Stimulated activated naive B cell treated with anti-CD40 and anti-IgM and Interleukin-4, amounts not matched to agents 10 μg/mL and 1 μg/mL and 100 μg/mL, for 72 hours (primary cell): ENCODE measurements at regions not wholly inside any gene's neighbourhood (a gene's known extent, or its start where the extent isn't known, plus 50 kb on each side); places are given as distances from the start of the nearest gene placed in this dataset.

ENCODE experiments used
- ATAC-seq, 2 donors: fragments of 150-1000 bp; cut with Tn5 transposase; replicated peaks; 2 replicates each; pipeline ENCODE4 v1.10.0; 2021; ENCODE audit warnings: moderate library complexity in 1 of 2
- DNase-seq: peaks from one replicate; pipeline ENCODE4 v3.0.0; 2021
- H3K27ac Mint-ChIP-seq: one replicate; pipeline ENCODE4 v1.8.0; 2022; ENCODE audit warnings: mild to moderate bottlenecking, mixed read lengths
- H3K27me3 Mint-ChIP-seq, 2 donors: one replicate each; pipeline ENCODE4 v1.8.0; 2022; ENCODE audit warnings: mixed read lengths in 2 of 2
- H3K36me3 Mint-ChIP-seq, 2 donors: one replicate each; pipeline ENCODE4 v1.8.0; 2022; ENCODE audit warnings: mixed read lengths in 2 of 2, mild to moderate bottlenecking in 1 of 2
- H3K4me1 Mint-ChIP-seq, 2 donors: one replicate each; pipeline ENCODE4 v1.8.0; 2022; ENCODE audit warnings: mixed read lengths in 2 of 2, mild to moderate bottlenecking in 1 of 2
- H3K4me3 Mint-ChIP-seq, 2 donors: one replicate each; pipeline ENCODE4 v1.8.0; 2022; ENCODE audit warnings: mild to moderate bottlenecking in 2 of 2, mixed read lengths in 2 of 2, moderate library complexity in 1 of 2
- H3K9me3 Mint-ChIP-seq, 2 donors: one replicate each; pipeline ENCODE4 v1.8.0; 2022; ENCODE audit warnings: mixed read lengths in 2 of 2, mild to moderate bottlenecking in 1 of 2

- Mint-ChIP-seq H3K9me3 (peaks cover 0 to 1% of the 10 kb centered on the region in 2 donors), H3K4me3 (no peak overlapping the region), H3K27ac (no peak overlapping the region), H3K36me3 (no peaks in the 10 kb centered on the region), H3K27me3 (peaks cover 23 to 28% of the 10 kb centered on the region in 2 donors), H3K4me1 (peaks cover 5 to 8% of the 10 kb centered on the region in 2 donors)
- ATAC-seq, result peak in 1 of 2 donors; percentile 5
- DNase-seq, result no peak
Measured at GRCh38 chr2:240204431-240205276, 64.2 kb upstream of the OTOS start.

GRCh38 chr2:240205348-240205747 is 64.9 kb upstream of the OTOS start:
- ATAC-seq, result peak; percentile 91 to 98

GRCh38 chr2:240205772-240206171 is 65.3 kb upstream of the OTOS start:
- DNase-seq, result no peak
- Mint-ChIP-seq H3K27ac (no peak overlapping the region), H3K9me3 (peaks cover 0 to 1% of the 10 kb centered on the region in 2 donors), H3K4me1 (peaks cover 5 to 8% of the 10 kb centered on the region in 2 donors), H3K27me3 (peaks cover 20 to 27% of the 10 kb centered on the region in 2 donors), H3K4me3 (no peak overlapping the region), H3K36me3 (no peaks in the 10 kb centered on the region)
- no peak for ATAC-seq

More at GRCh38 chr2:240205348-240205747, 64.9 kb upstream of the OTOS start:
- Mint-ChIP-seq H3K9me3 (peaks cover 0 to 1% of the 10 kb centered on the region in 2 donors), H3K36me3 (no peaks in the 10 kb centered on the region), H3K27me3 (peaks cover 20 to 28% of the 10 kb centered on the region in 2 donors), H3K4me3 (no peak overlapping the region), H3K27ac (no peak overlapping the region), H3K4me1 (peaks cover 5 to 8% of the 10 kb centered on the region in 2 donors)
- peak; percentile 49 for DNase-seq

- Mint-ChIP-seq H3K4me1 (peaks cover 5 to 8% of the 10 kb centered on the region in 2 donors), H3K9me3 (peaks cover 0 to 1% of the 10 kb centered on the region in 2 donors), H3K4me3 (no peak overlapping the region), H3K27ac (no peak overlapping the region), H3K27me3 (peaks cover 19 to 20% of the 10 kb centered on the region in 2 donors), H3K36me3 (no peaks in the 10 kb centered on the region)
- no peak for DNase-seq
- ATAC-seq, result no peak
Measured at GRCh38 chr2:240206630-240207029, 66.2 kb upstream of the OTOS start.

GRCh38 chr2:240207661-240208060 is 67.2 kb upstream of the OTOS start:
- H3K36me3 Mint-ChIP-seq, result no peaks in the 10 kb centered on the region
- H3K27ac Mint-ChIP-seq, result peak overlapping the region; percentile 25
- DNase-seq (no peak), ATAC-seq (no peak)
- peaks cover 19 to 20% of the 10 kb centered on the region in 2 donors for H3K27me3 Mint-ChIP-seq
- no peak overlapping the region for H3K4me3 Mint-ChIP-seq
- H3K9me3 Mint-ChIP-seq, result peaks cover 0 to 1% of the 10 kb centered on the region in 2 donors
- H3K4me1 Mint-ChIP-seq, result peaks cover 5 to 8% of the 10 kb centered on the region in 2 donors

GRCh38 chr2:240208096-240208495 is 67.6 kb upstream of the OTOS start:
- peaks cover 0 to 1% of the 10 kb centered on the region in 2 donors for H3K9me3 Mint-ChIP-seq
- no peak for DNase-seq
- ATAC-seq, result no peak
- no peak overlapping the region for H3K4me3 Mint-ChIP-seq
- no peak overlapping the region for H3K27ac Mint-ChIP-seq
- H3K4me1 Mint-ChIP-seq, result peaks cover 5 to 8% of the 10 kb centered on the region in 2 donors
- no peaks in the 10 kb centered on the region for H3K36me3 Mint-ChIP-seq
- peaks cover 15% of the 10 kb centered on the region in 2 donors for H3K27me3 Mint-ChIP-seq

- DNase-seq (no peak), ATAC-seq (no peak)
- H3K4me1 Mint-ChIP-seq, result peaks cover 5 to 8% of the 10 kb centered on the region in 2 donors
- H3K27ac Mint-ChIP-seq, result no peak overlapping the region
- H3K9me3 Mint-ChIP-seq, result peaks cover 0 to 1% of the 10 kb centered on the region in 2 donors
- no peaks in the 10 kb centered on the region for H3K36me3 Mint-ChIP-seq
- H3K27me3 Mint-ChIP-seq, result peaks cover 9 to 12% of the 10 kb centered on the region in 2 donors
- H3K4me3 Mint-ChIP-seq, result no peak overlapping the region
Measured at GRCh38 chr2:240208631-240209211, 68.3 kb upstream of the OTOS start.

- DNase-seq, result no peak
- H3K9me3 Mint-ChIP-seq, result peaks cover 0 to 1% of the 10 kb centered on the region in 2 donors
Measured at GRCh38 chr2:240209493-240209892, 69.0 kb upstream of the OTOS start.

GRCh38 chr2:240210198-240210965 is 69.9 kb upstream of the OTOS start:
- no peak overlapping the region for H3K27ac Mint-ChIP-seq
- H3K4me1 Mint-ChIP-seq, result peaks cover 0 to 2% of the 10 kb centered on the region in 2 donors
- ATAC-seq (no peak), DNase-seq (no peak)
- H3K36me3 Mint-ChIP-seq, result no peaks in the 10 kb centered on the region
- no peak overlapping the region for H3K4me3 Mint-ChIP-seq
- peaks cover 0 to 1% of the 10 kb centered on the region in 2 donors for H3K9me3 Mint-ChIP-seq
- H3K27me3 Mint-ChIP-seq, result no peaks in the 10 kb centered on the region

More at GRCh38 chr2:240209493-240209892, 69.0 kb upstream of the OTOS start:
- Mint-ChIP-seq H3K4me1 (peaks cover 5 to 8% of the 10 kb centered on the region in 2 donors), H3K36me3 (no peaks in the 10 kb centered on the region), H3K4me3 (no peak overlapping the region), H3K27me3 (peaks cover 6 to 7% of the 10 kb centered on the region in 2 donors), H3K27ac (no peak overlapping the region)
- no peak for ATAC-seq

- no peak for ATAC-seq
- Mint-ChIP-seq H3K9me3 (peaks cover 0 to 1% of the 10 kb centered on the region in 2 donors), H3K27me3 (no peaks in the 10 kb centered on the region), H3K4me1 (no peaks in the 10 kb centered on the region), H3K27ac (no peak overlapping the region), H3K36me3 (no peaks in the 10 kb centered on the region), H3K4me3 (no peak overlapping the region)
- no peak for DNase-seq
Measured at GRCh38 chr2:240211096-240211495, 70.6 kb upstream of the OTOS start.

- no peak overlapping the region for H3K4me3 Mint-ChIP-seq
- no peak for DNase-seq
- no peaks in the 10 kb centered on the region for H3K36me3 Mint-ChIP-seq
- H3K27me3 Mint-ChIP-seq, result no peaks in the 10 kb centered on the region
- no peak for ATAC-seq
- no peak overlapping the region for H3K27ac Mint-ChIP-seq
- no peaks in the 10 kb centered on the region for H3K9me3 Mint-ChIP-seq
- no peaks in the 10 kb centered on the region for H3K4me1 Mint-ChIP-seq
Measured at GRCh38 chr2:240211598-240212424, 71.4 kb upstream of the OTOS start.

GRCh38 chr2:240212425-240213225 is 72.2 kb upstream of the OTOS start:
- H3K4me1 Mint-ChIP-seq, result no peaks in the 10 kb centered on the region
- no peak for ATAC-seq
- H3K4me3 Mint-ChIP-seq, result no peak overlapping the region
- H3K9me3 Mint-ChIP-seq, result no peaks in the 10 kb centered on the region
- H3K27me3 Mint-ChIP-seq, result no peaks in the 10 kb centered on the region
- DNase-seq, result no peak
- no peaks in the 10 kb centered on the region for H3K36me3 Mint-ChIP-seq
- no peak overlapping the region for H3K27ac Mint-ChIP-seq

- DNase-seq, result no peak
Measured at GRCh38 chr2:240213226-240213475, 72.7 kb upstream of the OTOS start.

More at GRCh38 chr2:240213226-240213475, 72.7 kb upstream of the OTOS start:
- no peaks in the 10 kb centered on the region for H3K27me3 Mint-ChIP-seq
- no peaks in the 10 kb centered on the region for H3K4me1 Mint-ChIP-seq
- H3K4me3 Mint-ChIP-seq, result no peak overlapping the region
- H3K9me3 Mint-ChIP-seq, result no peaks in the 10 kb centered on the region
- no peak for ATAC-seq
- H3K36me3 Mint-ChIP-seq, result no peaks in the 10 kb centered on the region
- H3K27ac Mint-ChIP-seq, result no peak overlapping the region
